ENCODE measurements at regions not wholly inside any gene's neighbourhood (a gene's known extent, or its start where the extent isn't known, plus 50 kb on each side); places are given as distances from the start of the nearest gene placed in this dataset.

- TF ChIP-seq, protein P1, sequence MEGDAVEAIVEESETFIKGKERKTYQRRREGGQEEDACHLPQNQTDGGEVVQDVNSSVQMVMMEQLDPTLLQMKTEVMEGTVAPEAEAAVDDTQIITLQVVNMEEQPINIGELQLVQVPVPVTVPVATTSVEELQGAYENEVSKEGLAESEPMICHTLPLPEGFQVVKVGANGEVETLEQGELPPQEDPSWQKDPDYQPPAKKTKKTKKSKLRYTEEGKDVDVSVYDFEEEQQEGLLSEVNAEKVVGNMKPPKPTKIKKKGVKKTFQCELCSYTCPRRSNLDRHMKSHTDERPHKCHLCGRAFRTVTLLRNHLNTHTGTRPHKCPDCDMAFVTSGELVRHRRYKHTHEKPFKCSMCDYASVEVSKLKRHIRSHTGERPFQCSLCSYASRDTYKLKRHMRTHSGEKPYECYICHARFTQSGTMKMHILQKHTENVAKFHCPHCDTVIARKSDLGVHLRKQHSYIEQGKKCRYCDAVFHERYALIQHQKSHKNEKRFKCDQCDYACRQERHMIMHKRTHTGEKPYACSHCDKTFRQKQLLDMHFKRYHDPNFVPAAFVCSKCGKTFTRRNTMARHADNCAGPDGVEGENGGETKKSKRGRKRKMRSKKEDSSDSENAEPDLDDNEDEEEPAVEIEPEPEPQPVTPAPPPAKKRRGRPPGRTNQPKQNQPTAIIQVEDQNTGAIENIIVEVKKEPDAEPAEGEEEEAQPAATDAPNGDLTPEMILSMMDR (IDR thresholded peaks at IDR 0.05) = no peak
- no peak for DNase-seq (ENCODE audit: low spot score)
- Histone ChIP-seq H3K4me3 (no peak overlapping the region), H3K27ac (no peak overlapping the region)
Observed at GRCh38 chr11:35057926-35058668, 80.9 kb upstream of the CD44 start.

DNA sequence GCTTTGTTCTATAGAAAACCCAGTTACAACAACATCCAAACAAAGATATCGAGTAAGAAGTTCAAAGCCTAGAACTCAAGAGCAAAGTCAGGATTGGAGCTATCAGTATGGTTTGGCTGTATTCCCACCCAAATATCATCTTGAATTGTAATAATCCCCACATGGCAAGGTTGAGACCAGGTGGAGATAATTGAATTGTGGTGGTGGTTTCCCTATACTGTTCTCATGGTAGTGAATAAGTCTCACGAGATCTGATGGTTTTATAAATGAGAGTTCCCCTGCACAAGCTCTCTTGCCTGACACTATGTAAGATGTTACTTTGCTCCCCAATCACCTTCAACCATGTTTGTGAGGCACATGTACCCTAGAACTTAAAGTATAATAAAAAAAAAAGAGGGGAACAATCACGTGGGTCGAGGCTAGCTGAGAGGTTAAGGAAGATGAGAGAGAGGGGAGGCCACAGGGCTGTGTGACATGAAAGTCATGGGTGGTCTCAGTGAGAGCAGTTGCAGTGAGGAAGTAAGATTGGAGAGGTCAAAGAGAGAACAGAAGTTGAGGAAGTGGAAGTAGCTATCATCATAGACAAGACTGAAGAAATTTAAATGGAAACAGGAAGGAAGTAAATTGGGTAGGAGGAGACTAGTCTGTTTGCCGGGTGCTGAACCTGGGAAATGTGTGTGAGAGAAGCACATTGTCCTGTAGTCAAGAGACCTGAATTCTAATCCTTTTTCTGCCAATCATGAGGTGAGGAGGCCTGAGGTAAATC, 80.1 kb upstream of the CD44 start:
- TF ChIP-seq, protein P1 (IDR thresholded peaks at IDR 0.05) = no peak
- DNase-seq (ENCODE audit: low spot score) = no peak
- no peak overlapping the region for H3K27ac ChIP-seq
- H3K4me3 ChIP-seq = no peak overlapping the region

GRCh38 chr11:35061516-35062440, 77.2 kb upstream of the CD44 start:
- Histone ChIP-seq H3K4me3 (no peak overlapping the region), H3K27ac (no peak overlapping the region)
- TF ChIP-seq, protein P1 (IDR thresholded peaks at IDR 0.05) = no peak
- DNase-seq (ENCODE audit: low spot score) = no peak

DNA sequence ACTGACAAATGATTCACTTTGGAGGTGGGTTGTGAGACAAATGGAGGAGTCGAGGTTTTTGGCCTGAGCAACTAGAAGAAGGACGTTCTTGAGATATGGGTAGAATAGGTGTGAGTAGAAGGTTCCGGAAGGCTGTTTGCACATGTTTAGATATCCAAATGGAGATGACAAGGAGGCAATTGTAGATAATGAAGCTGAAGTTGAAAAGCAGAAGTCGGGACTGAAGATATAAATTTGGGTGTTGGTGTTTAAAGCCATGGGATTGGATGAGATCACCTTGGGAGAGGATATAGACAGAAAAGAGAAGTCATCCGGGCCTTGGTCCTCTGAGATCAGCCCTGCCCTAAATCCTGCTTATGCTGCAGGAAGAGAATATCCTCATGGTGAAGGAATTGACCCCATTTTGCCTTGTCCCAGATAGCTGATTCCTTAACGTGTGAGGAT, 75.5 kb upstream of the CD44 start:
- H3K4me3 ChIP-seq = no peak overlapping the region
- TF ChIP-seq, protein P1 (IDR thresholded peaks at IDR 0.05) = no peak
- H3K27ac ChIP-seq = no peak overlapping the region
- DNase-seq (ENCODE audit: low spot score) = no peak

GRCh38 chr11:35064114-35064800, 74.7 kb upstream of the CD44 start:
- DNase-seq (ENCODE audit: low spot score) = no peak
- H3K4me3 ChIP-seq = no peak overlapping the region
- TF ChIP-seq, protein P1 (IDR thresholded peaks at IDR 0.05) = no peak
- H3K27ac ChIP-seq = no peak overlapping the region

DNA sequence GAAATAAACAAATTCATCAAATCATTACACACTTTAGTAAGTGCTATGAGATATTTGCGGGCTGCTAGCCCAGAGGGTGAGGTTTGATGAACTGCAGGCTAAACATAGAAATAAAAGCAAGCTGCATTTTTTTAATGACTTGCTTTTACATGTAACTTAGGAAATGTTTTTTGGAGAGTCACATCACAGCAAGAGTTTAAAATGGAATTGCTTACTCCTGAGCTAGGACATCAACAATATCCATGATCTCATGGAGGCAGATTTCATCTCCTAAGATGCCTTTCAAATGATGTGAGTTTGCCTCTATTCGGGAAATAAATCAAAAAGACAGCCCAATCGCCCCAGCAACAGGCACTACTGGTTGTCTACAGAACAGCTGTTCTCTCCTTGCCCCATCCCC, 73.4 kb upstream of the CD44 start:
- DNase-seq (ENCODE audit: low spot score) = no peak
- Histone ChIP-seq H3K27ac (peak overlapping the region in 1 of 2 donors; percentile 62), H3K4me3 (no peak overlapping the region)
- TF ChIP-seq, protein P1 (IDR thresholded peaks at IDR 0.05) = no peak
